ENCODE measurements at regions not wholly inside any gene's neighbourhood (a gene's known extent, or its start where the extent isn't known, plus 50 kb on each side); places are given as distances from the start of the nearest gene placed in this dataset.

DNA sequence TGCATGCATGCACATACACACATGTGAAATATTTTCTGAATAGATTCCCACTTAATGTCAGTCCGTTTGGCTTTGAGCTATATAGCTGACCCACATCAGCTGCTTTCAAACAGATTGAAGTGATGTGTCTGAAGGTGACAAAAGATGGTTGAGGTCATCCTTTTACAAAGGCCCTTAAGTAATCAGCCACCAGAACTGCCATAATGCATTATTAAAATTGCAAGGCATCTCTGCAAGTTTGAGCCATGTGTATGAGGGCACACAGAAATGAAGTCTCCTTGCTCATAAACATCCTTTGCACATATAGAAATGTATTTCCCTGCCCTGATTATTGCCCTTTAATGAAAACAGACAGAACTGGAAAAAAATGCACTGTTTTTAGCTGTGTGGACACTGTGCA lies 1043.0 kb upstream of the C9orf72 start:
- no peak for DNase-seq (ENCODE audit: low read depth in 3 of 3)

DNA sequence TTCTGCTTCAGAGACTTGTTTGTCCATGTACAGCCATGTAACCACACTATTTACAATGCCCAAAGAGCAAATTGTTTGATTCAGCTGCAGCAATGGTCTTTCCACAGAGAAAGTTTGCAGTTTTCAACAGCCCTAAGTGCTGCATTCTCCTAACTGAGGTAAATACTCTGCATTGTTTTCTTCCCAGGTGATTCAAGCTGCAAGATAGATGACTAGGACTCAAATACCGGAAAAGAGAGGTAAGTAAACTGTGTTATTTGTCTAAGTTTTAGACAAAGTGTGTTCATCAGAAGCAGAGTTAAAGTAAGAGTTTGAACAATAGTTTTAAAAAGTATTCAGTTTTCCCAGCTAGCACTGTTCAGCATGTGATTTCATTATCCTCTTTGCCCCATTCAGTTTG lies 1046.7 kb upstream of the C9orf72 start:
- DNase-seq (ENCODE audit: low read depth in 3 of 3): no peak

DNA sequence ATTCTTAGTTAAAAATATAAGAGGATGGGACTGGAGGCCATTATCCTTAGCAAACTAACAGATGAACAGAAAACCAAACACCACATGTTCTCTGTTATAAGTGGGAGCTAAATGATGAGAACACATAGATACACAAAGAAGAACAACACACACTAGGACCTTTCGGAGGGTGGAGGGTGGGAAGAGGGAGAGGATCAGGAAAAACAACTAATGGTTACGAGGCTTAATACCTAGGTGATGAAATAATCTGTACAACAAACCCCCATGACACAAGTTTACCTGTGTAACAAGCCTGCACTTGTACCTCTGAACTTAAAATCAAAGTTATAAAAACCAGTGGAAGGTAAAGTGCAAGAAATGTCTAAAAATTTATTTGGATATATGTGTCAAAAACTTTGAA lies 1047.4 kb upstream of the C9orf72 start:
- DNase-seq (ENCODE audit: low read depth in 3 of 3): no peak

DNA sequence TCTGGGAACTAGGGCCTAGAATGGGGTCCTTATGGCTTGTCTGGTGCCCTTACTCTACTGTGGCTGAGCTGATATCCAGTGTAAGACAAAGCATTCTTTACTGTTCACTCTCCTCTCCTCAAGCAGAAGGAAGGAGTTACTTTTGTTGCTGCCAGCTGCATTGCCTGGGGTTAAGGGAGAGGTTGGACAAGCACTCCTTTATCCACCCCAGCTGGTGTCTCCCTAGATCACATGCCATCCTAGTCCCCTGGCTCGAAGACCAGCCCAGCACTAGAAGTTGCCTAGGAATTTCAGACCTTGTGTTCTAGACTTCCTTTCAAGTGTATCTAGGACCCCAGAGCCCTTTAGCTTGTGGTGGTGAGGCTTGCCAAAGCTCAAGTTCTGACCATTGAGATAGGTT lies 1051.5 kb upstream of the C9orf72 start:
- no peak for DNase-seq (ENCODE audit: low read depth in 3 of 3)

DNA sequence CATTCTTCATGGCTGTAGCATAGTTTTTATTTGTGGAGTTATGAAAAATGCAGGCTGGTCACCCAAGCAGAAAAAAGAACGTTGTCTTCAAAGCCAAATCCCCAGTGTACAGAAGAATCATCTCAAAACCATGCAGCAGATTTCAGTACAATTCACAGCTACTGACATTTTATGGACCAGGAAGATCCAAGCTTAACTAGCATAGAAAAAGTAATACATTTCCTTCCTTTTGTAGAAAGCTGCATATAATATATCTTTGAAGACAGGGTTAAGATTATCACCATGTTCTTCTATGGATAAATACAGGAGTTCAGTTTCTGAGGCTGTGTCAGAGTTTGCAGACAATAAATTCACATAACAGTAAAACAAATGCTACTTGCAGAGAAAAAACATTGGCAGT lies 1054.8 kb upstream of the C9orf72 start:
- no peak for DNase-seq (ENCODE audit: low read depth in 3 of 3)

DNA sequence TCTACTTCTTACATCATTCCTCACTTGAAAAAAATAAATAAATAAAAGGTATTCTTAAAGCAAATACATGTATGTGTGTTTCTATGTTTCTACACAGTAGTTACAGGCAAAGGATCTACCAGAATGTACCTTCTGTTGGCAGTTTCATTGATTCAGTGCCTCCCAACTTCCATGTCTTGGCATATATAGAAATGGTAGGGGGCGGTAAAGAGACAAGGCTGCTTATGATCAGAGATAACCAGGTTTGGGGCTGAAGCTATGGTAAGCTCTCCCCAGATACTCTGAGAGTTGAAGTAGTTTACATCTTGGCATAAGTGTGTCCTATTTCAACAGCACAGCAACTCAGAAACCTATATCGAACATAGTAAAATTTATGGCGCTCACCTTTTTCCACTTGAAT lies 1075.4 kb upstream of the C9orf72 start:
- DNase-seq (ENCODE audit: low read depth in 3 of 3): no peak

DNA sequence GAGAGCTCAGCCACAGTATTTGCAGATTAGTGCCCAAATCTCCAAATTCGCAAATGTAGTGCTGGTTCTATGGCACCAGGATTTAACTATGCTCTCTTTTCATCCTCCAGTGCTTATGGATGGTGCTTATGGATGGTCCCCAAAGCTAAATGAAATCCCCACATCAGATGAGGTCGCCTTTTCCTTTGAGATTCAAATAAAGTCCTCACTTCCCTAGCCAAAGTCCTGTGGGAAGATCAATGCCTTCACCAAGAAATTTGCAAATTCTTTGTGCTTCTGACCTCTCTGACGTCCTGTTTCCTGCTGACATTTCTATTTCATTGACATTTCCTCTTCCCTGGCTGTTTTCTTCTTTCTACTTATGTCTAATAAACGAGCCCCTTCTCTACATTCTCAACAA lies 1077.0 kb upstream of the C9orf72 start:
- DNase-seq (ENCODE audit: low read depth in 3 of 3): no peak

DNA sequence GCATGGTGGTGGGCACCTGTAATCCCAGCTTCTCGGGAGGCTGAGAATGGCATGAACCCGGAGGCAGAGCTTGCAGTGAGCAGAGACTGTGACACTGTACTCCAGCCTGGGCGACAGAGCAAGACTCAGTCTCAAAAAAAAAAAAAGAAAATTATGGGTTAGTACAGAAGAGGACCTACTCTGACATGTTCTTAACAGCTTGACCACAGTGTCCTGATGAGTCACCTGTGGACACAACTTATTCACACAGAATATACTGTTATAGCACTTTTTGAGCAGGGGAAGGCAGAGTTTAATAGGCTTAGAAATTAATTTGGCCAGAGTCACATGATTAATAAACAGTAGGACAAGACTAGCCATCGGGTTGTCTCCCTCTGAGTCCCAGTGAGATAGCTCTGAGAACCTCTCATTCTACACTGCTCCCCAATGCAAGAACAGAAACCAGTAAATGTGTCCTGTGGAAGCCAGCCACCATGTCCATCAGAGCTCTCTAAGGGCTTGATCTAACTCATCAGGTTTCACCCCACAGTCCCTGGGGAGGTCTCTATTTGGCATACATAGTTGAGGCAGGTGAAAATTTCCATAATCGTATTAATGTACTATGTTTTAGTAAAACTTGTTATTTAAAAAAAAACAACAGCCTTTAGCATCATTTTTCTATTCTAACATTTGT lies 1077.9 kb upstream of the C9orf72 start:
- no peak for DNase-seq (ENCODE audit: low read depth in 3 of 3)

DNA sequence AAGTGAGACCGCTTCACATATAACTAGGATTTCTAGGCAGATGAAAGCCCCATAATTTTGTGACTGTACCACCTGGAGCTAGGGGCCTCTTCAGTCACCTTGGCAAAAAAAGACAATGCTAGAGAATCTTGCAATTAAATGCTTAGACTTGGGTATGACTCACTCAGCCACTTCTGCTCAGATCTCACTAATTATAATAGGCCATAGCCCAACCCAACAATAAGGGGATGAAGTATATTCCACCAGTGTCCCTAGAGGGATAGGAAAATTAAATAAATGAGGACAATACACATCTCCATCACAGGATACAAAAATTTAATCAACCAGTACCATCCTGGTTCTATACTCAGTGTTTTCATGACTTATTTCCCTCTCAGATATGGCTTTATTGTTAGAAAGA lies 1079.9 kb upstream of the C9orf72 start:
- DNase-seq (ENCODE audit: low read depth in 3 of 3): no peak

DNA sequence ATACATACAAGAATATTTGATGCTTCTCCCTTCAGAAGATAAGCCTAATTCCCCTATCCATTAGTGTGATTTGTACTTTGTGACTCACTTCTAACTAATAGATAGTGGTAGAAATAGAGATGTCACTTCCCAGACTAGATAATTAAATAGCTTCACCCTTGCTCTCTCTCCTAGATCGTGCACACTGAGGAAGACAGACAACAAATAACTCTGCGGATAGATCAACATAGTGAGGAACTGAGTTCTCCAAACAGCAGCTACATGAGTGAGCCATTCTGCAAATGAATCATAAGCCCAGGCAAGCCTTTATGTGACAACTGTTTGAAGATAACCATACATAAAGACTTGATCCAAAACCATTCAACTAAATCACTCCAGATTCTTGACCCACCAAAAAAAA lies 1083.4 kb upstream of the C9orf72 start:
- no peak for DNase-seq (ENCODE audit: low read depth in 3 of 3)

DNA sequence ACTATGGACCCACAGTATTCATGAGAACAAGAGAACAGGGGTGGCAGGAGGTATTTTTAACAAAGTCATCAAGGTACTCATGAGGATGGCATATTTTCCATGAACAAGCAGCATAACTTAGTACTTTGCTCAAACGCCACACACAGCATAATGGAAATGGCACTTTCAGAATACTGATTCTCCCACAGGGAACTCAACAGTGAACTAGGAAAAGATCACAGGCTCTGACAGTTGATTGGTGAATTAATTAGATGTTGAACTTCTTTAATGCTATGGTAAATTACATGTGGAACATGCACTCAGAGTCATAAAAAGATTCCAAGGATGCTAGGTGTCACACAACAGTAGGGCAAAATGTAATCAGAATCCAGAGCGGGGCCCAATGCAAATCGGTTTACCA lies 1088.6 kb upstream of the C9orf72 start:
- no peak for DNase-seq (ENCODE audit: low read depth in 3 of 3)

DNA sequence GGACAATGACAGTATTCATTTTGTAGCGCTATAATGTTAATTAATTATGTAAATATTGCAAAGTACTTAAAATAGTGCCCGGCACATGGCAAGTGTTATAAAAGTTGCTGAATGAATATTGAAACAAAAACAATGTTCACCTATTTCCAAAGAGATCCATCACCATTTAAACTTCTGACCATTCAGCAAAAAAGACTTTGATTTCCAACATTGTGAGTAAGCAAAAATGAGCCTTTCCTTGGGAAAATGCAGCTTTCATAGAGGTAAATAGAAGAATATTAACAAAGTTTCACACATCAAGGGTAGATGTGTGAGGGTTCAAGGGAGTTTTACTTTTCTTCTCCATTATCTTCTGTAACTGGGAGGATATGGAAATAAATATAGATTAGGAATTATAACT lies 1089.4 kb upstream of the C9orf72 start:
- no peak for DNase-seq (ENCODE audit: low read depth in 3 of 3)

DNA sequence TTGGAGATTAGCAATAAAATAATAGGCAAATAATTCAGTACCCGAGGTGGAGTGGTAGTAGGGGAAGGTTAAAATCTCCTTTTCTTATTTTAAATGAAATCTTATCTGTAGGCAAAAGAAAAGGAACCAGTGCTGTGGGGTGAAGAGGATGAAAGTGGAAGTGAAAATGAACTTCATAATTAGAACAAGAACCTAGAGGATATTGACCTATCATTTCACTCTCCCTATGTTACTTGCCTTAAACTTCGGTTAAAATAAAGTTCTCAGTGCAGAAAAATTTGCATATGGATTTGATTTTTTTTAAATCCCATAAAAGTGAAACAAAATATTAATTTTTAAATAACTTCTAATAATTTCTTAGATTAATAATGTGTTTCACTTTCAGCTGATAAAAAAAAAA lies 1094.9 kb upstream of the C9orf72 start:
- no peak for DNase-seq (ENCODE audit: low read depth in 3 of 3)

DNA sequence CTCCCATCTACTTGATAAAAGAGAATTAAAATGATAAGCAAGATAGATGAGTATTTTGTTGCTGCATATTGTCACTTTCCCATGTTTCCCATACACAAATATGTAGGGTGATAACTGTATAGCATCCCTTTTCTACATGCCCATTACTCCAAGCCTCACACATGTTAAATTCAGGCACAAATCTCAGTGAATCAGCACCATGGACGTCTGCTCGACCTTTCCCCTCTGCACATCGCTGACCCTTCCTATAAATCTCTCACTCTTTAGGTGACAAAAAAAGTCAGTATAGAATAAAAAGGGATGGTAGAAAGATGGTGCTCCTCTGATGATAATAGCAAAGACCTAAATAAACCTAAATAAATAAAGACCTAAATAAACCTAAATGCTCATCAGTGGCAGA lies 1097.7 kb upstream of the C9orf72 start:
- DNase-seq (ENCODE audit: low read depth in 3 of 3): no peak

DNA sequence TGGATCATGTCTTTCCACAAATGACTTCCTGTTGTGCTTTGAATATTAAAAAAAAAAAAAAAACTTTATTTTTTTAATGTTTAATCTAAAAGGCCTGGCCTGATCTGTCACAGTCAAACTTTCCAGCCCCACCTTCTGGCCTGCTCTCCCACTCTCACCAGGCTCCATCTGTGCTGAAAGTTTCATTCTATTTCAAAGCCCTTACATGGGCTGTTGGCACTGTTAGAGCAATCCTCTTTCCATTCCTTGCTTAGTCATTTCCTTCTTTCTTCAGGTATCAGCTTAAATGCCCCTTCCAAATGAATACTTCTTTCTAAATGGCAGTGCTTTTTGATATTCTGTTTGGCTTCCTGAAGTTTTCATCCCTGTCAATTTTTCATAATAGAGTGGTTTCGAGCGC lies 1104.8 kb upstream of the C9orf72 start:
- DNase-seq (ENCODE audit: low read depth in 3 of 3): no peak

DNA sequence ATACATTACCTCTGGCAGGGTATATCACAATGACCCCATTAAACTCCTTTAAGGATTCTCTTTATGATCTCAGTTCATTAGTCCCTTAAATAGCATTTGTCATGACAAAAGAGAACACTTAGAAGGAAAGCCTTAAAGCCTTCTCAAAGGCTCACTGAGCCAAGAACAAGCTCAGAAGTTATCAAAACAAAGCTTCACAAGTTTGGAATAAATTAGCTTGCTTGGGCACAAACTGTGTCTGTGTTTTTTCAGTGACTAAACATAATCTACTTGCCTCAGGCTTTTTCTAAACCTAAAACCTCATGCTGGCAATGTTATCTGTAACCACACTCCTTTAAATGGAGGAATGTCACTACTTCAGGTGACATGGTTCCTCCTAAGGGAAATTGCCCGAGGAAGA lies 1114.9 kb upstream of the C9orf72 start:
- no peak for DNase-seq (ENCODE audit: low read depth in 3 of 3)

DNA sequence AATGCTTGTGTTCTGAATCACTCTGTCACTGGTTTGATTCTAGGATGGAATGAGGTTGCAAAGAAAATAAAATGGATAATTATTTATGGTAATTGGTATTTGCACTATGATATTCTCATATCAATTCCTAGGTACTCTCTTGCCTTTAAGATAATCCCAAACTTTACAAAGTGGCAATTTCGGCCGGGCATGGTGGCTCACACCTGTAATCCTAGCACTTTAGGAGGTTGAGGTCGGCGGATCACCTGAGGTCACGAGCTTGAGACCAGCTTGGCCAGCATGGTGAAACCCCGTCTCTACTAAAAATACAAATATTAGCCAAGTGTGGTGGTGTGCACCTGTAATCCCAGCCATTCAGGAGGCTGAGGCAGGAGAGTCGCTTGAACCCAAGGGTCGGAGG lies 1118.7 kb upstream of the C9orf72 start:
- DNase-seq (ENCODE audit: low read depth in 3 of 3): no peak

DNA sequence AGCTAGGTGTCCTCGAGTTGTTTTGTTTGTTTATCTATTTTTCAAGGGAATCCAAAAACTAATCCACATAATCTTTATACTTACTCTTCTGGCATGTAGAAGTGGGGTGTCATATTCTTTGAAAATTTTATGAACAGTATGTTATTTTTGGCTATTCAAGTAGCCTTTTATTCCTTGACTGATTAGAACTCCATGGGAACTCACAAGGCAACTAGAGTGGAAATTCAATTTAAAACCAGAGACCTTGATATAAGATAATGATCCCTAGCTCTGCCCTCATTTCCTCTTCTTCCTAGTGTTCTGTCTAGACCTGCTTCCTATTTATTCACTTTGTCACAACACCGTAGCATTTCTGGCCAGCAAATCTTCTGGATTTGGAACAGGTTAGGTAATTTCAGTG lies 1123.7 kb upstream of the C9orf72 start:
- no peak for DNase-seq (ENCODE audit: low read depth in 3 of 3)

DNA sequence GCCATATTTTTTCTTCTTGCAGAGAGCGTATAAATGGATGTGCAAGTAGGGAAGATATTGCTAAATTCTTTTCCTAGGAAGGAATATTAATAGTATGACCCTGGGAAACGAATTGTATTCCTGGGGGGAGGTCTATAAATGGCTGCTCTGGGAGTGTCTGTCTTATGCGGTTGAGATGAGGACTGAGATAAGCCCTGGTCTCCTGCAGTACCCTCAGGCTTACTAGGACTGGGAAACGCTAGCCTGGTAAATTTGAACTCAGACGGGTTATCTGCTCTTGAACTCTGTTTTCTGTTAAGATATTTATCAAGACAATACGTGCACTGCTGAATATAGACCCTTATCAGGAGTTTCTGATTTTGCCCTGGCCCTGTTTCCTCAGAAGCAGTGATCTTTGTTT lies 1126.4 kb upstream of the C9orf72 start:
- no peak for DNase-seq (ENCODE audit: low read depth in 3 of 3)

DNA sequence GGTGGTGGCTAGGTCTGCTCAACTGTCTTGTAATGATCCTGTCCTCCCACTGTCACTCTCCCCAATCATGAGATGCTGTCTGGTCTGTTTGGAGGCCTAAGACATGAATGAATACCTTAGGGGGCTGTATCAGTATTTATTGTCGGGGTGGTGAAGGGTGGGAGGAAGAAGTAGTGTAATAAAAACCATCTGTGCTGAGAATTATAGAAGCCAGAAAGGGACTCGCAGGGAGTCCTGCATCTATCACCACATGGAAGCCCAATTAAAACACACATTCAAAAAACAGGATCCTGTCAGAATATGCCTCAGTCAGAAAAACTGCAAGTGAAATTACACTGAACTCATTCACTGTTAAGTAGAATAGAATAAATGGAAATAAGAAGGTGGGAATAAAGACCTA lies 1134.3 kb upstream of the C9orf72 start:
- DNase-seq (ENCODE audit: low read depth in 3 of 3): no peak

DNA sequence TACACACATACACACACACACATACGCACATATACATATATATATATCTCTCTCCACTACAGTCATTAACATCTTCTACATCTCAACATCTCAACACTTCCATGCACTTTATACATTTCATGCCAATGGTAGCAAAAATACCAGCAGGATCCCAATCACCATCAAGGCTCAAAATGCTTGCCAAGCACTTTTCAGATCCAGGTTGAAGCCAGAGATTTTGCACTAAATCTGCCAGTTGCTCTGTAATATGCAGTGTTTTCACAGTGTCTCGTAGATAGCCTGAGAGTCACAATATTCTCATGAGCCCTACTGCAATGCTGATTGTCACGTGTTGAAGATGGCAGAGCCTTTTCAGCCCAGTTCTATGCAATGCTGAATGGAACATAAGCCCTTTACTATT lies 1140.9 kb upstream of the C9orf72 start:
- DNase-seq (ENCODE audit: low read depth in 3 of 3): no peak

DNA sequence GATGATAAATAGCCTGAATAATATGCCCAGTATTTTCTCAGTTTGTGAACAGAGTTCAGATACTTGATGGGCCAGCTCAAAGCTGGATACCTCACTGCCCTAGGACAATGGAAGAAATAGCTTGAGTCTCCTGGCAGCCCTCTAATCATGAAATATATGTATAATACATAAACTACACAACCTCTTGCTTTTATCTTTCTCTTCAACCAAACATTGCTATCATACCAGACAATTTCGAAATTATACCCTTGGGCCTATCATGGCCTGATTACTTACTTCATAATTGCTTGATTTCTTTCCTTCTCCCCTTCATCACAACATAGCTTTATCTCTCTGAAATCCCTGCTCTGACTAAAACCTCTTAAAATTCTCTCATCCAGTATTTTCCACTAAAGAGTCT lies 1144.9 kb upstream of the C9orf72 start:
- no peak for DNase-seq (ENCODE audit: low read depth in 3 of 3)

DNA sequence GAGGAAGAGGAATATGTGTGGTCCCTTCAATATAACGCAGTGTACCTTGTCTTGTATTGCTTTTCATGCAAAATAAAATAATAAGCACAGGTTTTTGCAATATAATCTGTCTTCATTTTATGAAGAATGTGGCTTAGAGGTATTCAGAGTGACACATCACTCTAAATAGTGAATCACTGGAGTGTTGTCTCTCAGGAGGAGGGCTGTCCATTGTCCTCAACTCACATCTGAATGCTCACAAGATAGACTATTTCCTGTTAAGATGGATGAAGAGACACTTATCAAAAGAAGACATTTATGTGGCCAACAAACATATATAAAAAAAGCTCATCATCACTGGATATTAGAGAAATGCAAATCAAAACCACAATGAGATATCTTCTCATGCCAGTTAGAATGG lies 1147.5 kb upstream of the C9orf72 start:
- no peak for DNase-seq (ENCODE audit: low read depth in 3 of 3)

DNA sequence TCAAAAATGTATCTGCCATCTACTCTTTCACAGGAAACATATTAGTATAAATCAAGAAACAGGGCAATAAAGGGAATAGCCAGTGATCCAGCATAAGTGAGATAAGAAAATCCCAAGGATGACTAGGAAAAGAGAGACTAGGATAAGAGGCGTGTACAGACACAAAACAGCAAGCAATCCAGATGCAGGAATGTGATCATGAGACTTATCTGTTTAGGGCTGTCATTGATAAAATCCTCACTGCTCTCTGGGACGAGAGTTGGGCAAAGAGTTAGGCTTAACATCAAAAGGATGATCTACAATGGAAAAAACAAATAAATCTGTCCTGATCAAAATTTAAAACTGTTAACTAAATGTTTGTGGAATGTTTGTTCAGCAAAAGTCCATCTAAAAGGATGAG lies 1156.8 kb upstream of the C9orf72 start:
- no peak for DNase-seq (ENCODE audit: low read depth in 3 of 3)

Data from stimulated activated CD4-positive, alpha-beta T cell treated with anti-CD3 and anti-CD28 coated beads, TNF-alpha, amount 100 ng/mL, for 24 hours (primary cell).